ENCODE measurements at regions not wholly inside any gene's neighbourhood (a gene's known extent, or its start where the extent isn't known, plus 50 kb on each side); places are given as distances from the start of the nearest gene placed in this dataset.

GRCh38 chr1:221141606-221142285 lies 262.5 kb downstream of the HLX start:
- TF ChIP-seq CTBP1 (IDR thresholded peaks at IDR 0.05; ENCODE audit: borderline replicate concordance) = no peak
- no peak for TF ChIP-seq SUZ12 (IDR thresholded peaks at IDR 0.05)
- TF ChIP-seq SP1 (IDR thresholded peaks at IDR 0.05) = no peak
- no peak for TF ChIP-seq ZNF384 (IDR thresholded peaks at IDR 0.05)

All from HEK293T (cell line).